ENCODE measurements at regions not wholly inside any gene's neighbourhood (a gene's known extent, or its start where the extent isn't known, plus 50 kb on each side); places are given as distances from the start of the nearest gene placed in this dataset.

GRCh38 chr4:20074450-20074849 is 177.3 kb upstream of the SLIT2 start:
- TF ChIP-seq GATA2 (IDR thresholded peaks at IDR 0.05; ENCODE audit: insufficient read depth, insufficient read length, low read depth, low read length): no peak
- no peak for TF ChIP-seq EZH2 (IDR thresholded peaks at IDR 0.05; ENCODE audit: borderline replicate concordance, low read depth, low read length, severe bottlenecking)
- TF ChIP-seq CTCF (IDR thresholded peaks at IDR 0.05; ENCODE audit: extremely low read depth in 1 of 2, insufficient read depth in 1 of 2, low read depth in 1 of 2, low read length in 2 of 2): no peak
- no peak for TF ChIP-seq MAX (IDR thresholded peaks at IDR 0.05; ENCODE audit: insufficient read depth, insufficient read length)
- no peak for TF ChIP-seq JUN (IDR thresholded peaks at IDR 0.05; ENCODE audit: borderline replicate concordance, insufficient read depth, insufficient read length, low read depth)

Data from endothelial cell of umbilical vein (primary cell).